ENCODE measurements at regions not wholly inside any gene's neighbourhood (a gene's known extent, or its start where the extent isn't known, plus 50 kb on each side); places are given as distances from the start of the nearest gene placed in this dataset.

DNA sequence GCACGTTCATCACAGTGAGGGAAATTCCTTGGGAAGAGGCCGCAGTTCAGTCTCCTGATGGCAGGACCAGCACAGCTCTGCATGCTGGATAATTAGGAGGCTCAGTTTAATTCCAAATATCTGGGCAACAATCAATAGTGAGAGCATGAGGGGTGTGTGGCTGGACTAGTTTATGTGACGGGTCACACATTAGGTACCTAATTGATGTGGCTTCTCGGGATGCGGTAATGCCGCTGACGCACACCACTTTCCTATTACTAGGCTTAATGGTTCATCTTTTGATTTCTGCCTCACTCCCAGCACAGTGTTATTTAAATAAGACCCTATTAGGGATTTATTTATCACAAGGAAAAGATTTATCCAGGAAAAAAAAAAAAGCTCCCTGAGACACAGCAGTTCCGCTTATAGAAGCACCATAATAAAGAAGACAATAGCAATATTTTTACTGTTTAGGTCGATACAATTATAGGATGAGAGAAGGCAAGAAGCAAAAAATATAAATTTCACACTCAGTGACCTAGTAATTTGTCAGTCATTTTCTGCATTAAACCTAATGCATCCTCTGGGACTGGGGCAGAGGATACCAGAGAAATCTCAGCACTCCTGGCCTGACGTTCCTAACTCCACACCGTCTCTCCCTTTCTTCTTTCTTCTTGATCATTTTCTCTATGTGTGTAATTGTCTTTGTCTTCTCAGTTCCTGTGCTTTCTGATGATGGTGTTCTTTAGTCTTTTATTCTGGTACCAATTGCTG lies 264.7 kb upstream of the SLC14A2 start:
- TF ChIP-seq, protein P1, sequence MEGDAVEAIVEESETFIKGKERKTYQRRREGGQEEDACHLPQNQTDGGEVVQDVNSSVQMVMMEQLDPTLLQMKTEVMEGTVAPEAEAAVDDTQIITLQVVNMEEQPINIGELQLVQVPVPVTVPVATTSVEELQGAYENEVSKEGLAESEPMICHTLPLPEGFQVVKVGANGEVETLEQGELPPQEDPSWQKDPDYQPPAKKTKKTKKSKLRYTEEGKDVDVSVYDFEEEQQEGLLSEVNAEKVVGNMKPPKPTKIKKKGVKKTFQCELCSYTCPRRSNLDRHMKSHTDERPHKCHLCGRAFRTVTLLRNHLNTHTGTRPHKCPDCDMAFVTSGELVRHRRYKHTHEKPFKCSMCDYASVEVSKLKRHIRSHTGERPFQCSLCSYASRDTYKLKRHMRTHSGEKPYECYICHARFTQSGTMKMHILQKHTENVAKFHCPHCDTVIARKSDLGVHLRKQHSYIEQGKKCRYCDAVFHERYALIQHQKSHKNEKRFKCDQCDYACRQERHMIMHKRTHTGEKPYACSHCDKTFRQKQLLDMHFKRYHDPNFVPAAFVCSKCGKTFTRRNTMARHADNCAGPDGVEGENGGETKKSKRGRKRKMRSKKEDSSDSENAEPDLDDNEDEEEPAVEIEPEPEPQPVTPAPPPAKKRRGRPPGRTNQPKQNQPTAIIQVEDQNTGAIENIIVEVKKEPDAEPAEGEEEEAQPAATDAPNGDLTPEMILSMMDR (IDR thresholded peaks at IDR 0.05; ENCODE audit: extremely low read depth in 1 of 2, insufficient read depth in 1 of 2, low read depth in 1 of 2, low read length in 2 of 2) = no peak
- no peak for TF ChIP-seq POLR2A (IDR thresholded peaks at IDR 0.05; ENCODE audit: low read depth, low read length)
- no peak for TF ChIP-seq POLR2AphosphoS5 (IDR thresholded peaks at IDR 0.05; ENCODE audit: insufficient read depth, low read depth, low read length)

All from endothelial cell of umbilical vein (primary cell).